Psoas muscle (tissue), 7 donors: ENCODE measurements at regions not wholly inside any gene's neighbourhood (a gene's known extent, or its start where the extent isn't known, plus 50 kb on each side); places are given as distances from the start of the nearest gene placed in this dataset.

Source experiments
- ATAC-seq, 4 donors: fragments of 200-7000 bp; cut with Tn5 transposase; one replicate each; pipeline ENCODE4 v1.9.1; 2020; ENCODE audit warnings: moderate library complexity in 3 of 4, mild to moderate bottlenecking in 2 of 4
- DNase-seq, 2 donors: peaks; one replicate each; pipeline ENCODE4 v3.0.0-alpha.2; 2020
- H3K27ac ChIP-seq: fragments of 200-600 bp; one replicate; pipeline ENCODE4 v1.8.0; 2022
- H3K27me3 ChIP-seq, 3 donors: fragments of 200-600 bp in 1 of 3; one replicate each; pipeline versions ENCODE4 v1.6.1 to v1.8.0; 2013 to 2022; ENCODE audit warnings: low read length in 2 of 3, mild to moderate bottlenecking in 2 of 3, moderate library complexity in 1 of 3; ENCODE audit not compliant: insufficient read depth in 3 of 3
- H3K36me3 ChIP-seq, 2 donors: fragments of 200-600 bp in 1 of 2; one replicate each; pipeline versions ENCODE4 v1.6.1 to v1.8.0; 2013 to 2022; ENCODE audit warnings: low read depth in 1 of 2, mild to moderate bottlenecking in 1 of 2, moderate library complexity in 1 of 2; ENCODE audit not compliant: insufficient read depth in 1 of 2
- H3K4me1 ChIP-seq: fragments of 200-600 bp; one replicate; pipeline ENCODE4 v1.8.0; 2022
- H3K4me3 ChIP-seq: fragments of 200-600 bp; one replicate; pipeline ENCODE4 v1.8.0; 2022; ENCODE audit warnings: mild to moderate bottlenecking
- H3K9me3 ChIP-seq: fragments of 200-600 bp; one replicate; pipeline ENCODE4 v1.8.0; 2022
- CTCF ChIP-seq: fragments of 200-600 bp; IDR thresholded peaks from one replicate; pipeline ENCODE4 v1.8.0; 2022; ENCODE audit warnings: antibody characterized with exemption
- WGBS, 3 donors: extraction: QIAGEN DNeasy Blood & Tissue Kit; methylation state at CpG; one replicate each; pipeline versions ENCODE4 v1.1.6 to v1.1.7; 2013; 5-methylcytosine and 5-hydroxymethylcytosine counted together
- intact Hi-C, 2 donors: fragments of 100-400 bp; cut with DNase I; formaldehyde crosslinking; loops; one replicate each; pipeline versions ENCODE4 v1.11.0 to v1.14.2; 2022
- donor health status: healthy with polysubstance abuse.
- donor health status: DM: no; HTN: no; CAD: no; lungs with moderate emphysema.
- donor health status: Bipolar disorder and iron deficiency.
- donor health status: healthy.
- donor health status: DM: yes; HTN: yes; CAD: no.
- donor health status: DM: no; HTN: no; CAD: no.
- donor health status: DM: yes; HTN: yes; CAD: no.

DNA sequence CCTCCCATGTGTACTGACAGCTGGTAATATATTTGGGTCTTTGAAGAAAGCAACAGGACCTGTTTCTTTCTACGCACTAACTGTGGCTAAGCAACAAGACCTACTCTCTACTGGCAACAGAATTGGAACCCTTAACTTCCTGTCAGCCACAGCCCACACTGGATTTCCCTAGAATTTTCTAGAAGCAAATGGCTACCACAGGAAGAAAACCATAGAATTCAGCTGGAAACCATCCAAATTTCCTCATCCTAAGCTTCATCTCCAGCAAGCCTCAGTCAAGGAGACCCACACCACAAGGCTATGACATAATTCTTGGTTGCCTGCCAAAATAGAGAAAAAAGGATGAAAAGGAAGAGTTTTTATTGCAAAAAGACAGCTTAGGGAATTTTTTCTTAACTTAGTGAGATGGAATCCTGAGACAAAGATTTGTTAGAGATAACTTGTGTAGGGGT is 171.8 kb upstream of the TNC start:
- TF ChIP-seq CTCF: no peak
- intact Hi-C loops: no loop called here
- ATAC-seq: no peak
- Histone ChIP-seq H3K36me3 (no peaks in the 10 kb centered on the region), H3K27ac (no peak overlapping the region), H3K4me1 (no peaks in the 10 kb centered on the region), H3K9me3 (no peaks in the 10 kb centered on the region), H3K27me3 (no peaks in the 10 kb centered on the region), H3K4me3 (no peak overlapping the region)
- WGBS, 3 donors: 74 to 76% (median 76%) methylated on average over 1 of the region's 1 CpG
- DNase-seq: no peak

GRCh38 chr9:115291841-115292240 is 173.9 kb upstream of the TNC start:
- WGBS, 3 donors: 93 to 97% (median 95%) methylated on average over 3 of the region's 3 CpGs
- no peaks in the 10 kb centered on the region for H3K4me1 ChIP-seq
- H3K27ac ChIP-seq: no peak overlapping the region
- H3K36me3 ChIP-seq: no peaks in the 10 kb centered on the region
- ATAC-seq (no peak), DNase-seq (no peak)
- H3K9me3 ChIP-seq: no peaks in the 10 kb centered on the region
- no peak overlapping the region for H3K4me3 ChIP-seq
- H3K27me3 ChIP-seq: no peaks in the 10 kb centered on the region
- TF ChIP-seq CTCF: no peak
- intact Hi-C loops: no loop called here

DNA sequence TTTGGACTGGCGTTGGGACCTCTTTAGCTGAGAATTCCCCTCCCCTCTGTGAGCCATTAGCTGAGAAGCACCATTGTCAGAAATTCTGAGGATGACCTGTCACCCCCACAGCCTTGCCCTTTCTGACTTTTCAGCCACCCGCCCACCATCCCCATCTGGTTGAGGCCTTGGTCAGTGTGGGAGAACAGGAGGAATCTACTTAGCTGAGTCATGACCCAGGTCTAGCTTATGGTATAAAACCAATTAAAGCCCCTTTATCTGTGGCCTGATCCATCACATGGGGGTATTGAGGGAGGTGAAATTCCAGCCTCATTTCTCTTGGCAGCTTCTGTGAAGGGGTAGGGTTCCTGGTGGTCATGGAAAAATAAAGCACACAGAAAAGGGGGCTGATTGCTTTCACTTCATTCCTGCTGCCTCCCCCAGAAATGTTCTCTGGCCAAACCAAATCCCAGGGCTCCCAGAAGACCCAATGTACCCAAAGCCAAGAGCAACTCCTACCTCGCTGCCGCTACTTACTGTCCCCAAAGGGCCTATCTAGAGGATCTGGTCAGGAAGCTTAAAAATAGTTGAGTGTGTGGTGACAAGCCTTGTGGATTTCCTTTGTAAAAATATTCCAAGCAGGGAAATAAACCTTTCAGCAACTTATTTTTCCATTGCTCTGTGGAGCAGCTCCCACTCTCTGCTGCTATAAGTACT is 174.8 kb upstream of the TNC start:
- no peaks in the 10 kb centered on the region for H3K4me1 ChIP-seq
- no peak for ATAC-seq
- no peak overlapping the region for H3K4me3 ChIP-seq
- H3K27me3 ChIP-seq: no peaks in the 10 kb centered on the region
- H3K9me3 ChIP-seq: no peaks in the 10 kb centered on the region
- no peaks in the 10 kb centered on the region for H3K36me3 ChIP-seq
- DNase-seq: no peak
- no peak overlapping the region for H3K27ac ChIP-seq
- TF ChIP-seq CTCF: no peak
- intact Hi-C loops: no loop called here
- 77 to 82% (median 80%) methylated on average over 4 of the region's 4 CpGs for WGBS, 3 donors

- H3K4me3 ChIP-seq: no peak overlapping the region
- H3K9me3 ChIP-seq: no peaks in the 10 kb centered on the region
- H3K36me3 ChIP-seq: no peaks in the 10 kb centered on the region
- no peaks in the 10 kb centered on the region for H3K4me1 ChIP-seq
- WGBS, 3 donors: 81 to 97% (median 89%) methylated on average over 2 of the region's 2 CpGs
- intact Hi-C loops: no loop called here
- H3K27ac ChIP-seq: no peak overlapping the region
- H3K27me3 ChIP-seq: no peaks in the 10 kb centered on the region
- DNase-seq (no peak), ATAC-seq (no peak)
- no peak for TF ChIP-seq CTCF
These were observed 177.8 kb upstream of the TNC start for GRCh38 chr9:115295734-115296133.
